HepG2 (cell line): ENCODE measurements at regions not wholly inside any gene's neighbourhood (a gene's known extent, or its start where the extent isn't known, plus 50 kb on each side); places are given as distances from the start of the nearest gene placed in this dataset.

Experiments used
- ATF7 ChIP-seq, 2 experiments: fragments of 450-650 bp in 1 of 2; sonication (generic) in 1 of 2; formaldehyde crosslinking in 1 of 2; IDR thresholded peaks; 2 replicates each; pipeline versions ENCODE4 v1.4.0 to v1.6.1; 2016 to 2020; ENCODE audit warnings: antibody characterized with exemption in 1 of 2, mild to moderate bottlenecking in 1 of 2, missing genetic modification reagents in 1 of 2
- EP300 ChIP-seq, 3 experiments: sonication (generic) in 1 of 3; formaldehyde crosslinking in 1 of 3; IDR thresholded peaks; 2 replicates each; pipeline versions ENCODE4 v1.5.1 to v1.6.1; 2011 to 2020; ENCODE audit warnings: low read depth in 2 of 3, low read length in 2 of 3, borderline replicate concordance in 1 of 3, improper control_type of control experiment in 1 of 3, mild to moderate bottlenecking in 1 of 3, missing genetic modification reagents in 1 of 3, moderate library complexity in 1 of 3
- MAFK ChIP-seq, 2 experiments: IDR thresholded peaks in 1 of 2; conservative IDR thresholded peaks in 1 of 2; 2 replicates each; pipeline ENCODE4 v1.6.1; 2011; ENCODE audit warnings: improper control_type of control experiment in 2 of 2, low read length in 2 of 2
- MTERF4 ChIP-seq: sonication (generic); formaldehyde crosslinking; IDR thresholded peaks from 2 replicates; pipeline ENCODE4 v1.8.0; 2023; ENCODE audit warnings: mild to moderate bottlenecking, missing genetic modification reagents
- NCOR1 ChIP-seq: fragments of 200-600 bp; sonication (generic); IDR thresholded peaks from 2 replicates; pipeline ENCODE4 v1.7.0; 2017; ENCODE audit warnings: antibody characterized with exemption, low read length, borderline replicate concordance
- PCBP1 ChIP-seq: fragments of 200-400 bp; formaldehyde crosslinking; IDR thresholded peaks from 2 replicates; pipeline ENCODE4 v1.6.1; 2017; ENCODE audit warnings: mild to moderate bottlenecking, low read depth, low read length, borderline replicate concordance
- POLR2G ChIP-seq: fragments of 200-400 bp; formaldehyde crosslinking; IDR thresholded peaks from 2 replicates; pipeline ENCODE4 v1.6.1; 2018; ENCODE audit warnings: mild to moderate bottlenecking, low read depth, low read length, moderate library complexity
- REPIN1 ChIP-seq: sonication (generic); formaldehyde crosslinking; IDR thresholded peaks from 2 replicates; pipeline ENCODE4 v1.8.0; 2022; ENCODE audit warnings: missing genetic modification reagents, low read depth, mild to moderate bottlenecking, borderline replicate concordance
- SP2 ChIP-seq: sonication (generic); formaldehyde crosslinking; IDR thresholded peaks from 2 replicates; pipeline ENCODE4 v1.5.1; 2020; ENCODE audit warnings: mild to moderate bottlenecking, missing genetic modification reagents
- THAP9 ChIP-seq: sonication (generic); formaldehyde crosslinking; IDR thresholded peaks from 2 replicates; pipeline ENCODE4; 2020; ENCODE audit warnings: missing genetic modification reagents, mild to moderate bottlenecking, borderline replicate concordance
- ZNF264 ChIP-seq: sonication (generic); formaldehyde crosslinking; IDR thresholded peaks from 2 replicates; pipeline ENCODE4 v1.4.0; 2020; ENCODE audit warnings: missing genetic modification reagents
- TF ChIP-seq, protein P1 (sequence below): sonication (generic); formaldehyde crosslinking; IDR thresholded peaks from 2 replicates; pipeline ENCODE4 v1.5.1; 2020; ENCODE audit warnings: mild to moderate bottlenecking, missing genetic modification reagents, moderate library complexity
- TF ChIP-seq, protein P2 (sequence below): sonication (generic); formaldehyde crosslinking; IDR thresholded peaks from 2 replicates; pipeline ENCODE4 v1.4.0; 2020; ENCODE audit warnings: mild to moderate bottlenecking, low read depth, missing genetic modification reagents

DNA sequence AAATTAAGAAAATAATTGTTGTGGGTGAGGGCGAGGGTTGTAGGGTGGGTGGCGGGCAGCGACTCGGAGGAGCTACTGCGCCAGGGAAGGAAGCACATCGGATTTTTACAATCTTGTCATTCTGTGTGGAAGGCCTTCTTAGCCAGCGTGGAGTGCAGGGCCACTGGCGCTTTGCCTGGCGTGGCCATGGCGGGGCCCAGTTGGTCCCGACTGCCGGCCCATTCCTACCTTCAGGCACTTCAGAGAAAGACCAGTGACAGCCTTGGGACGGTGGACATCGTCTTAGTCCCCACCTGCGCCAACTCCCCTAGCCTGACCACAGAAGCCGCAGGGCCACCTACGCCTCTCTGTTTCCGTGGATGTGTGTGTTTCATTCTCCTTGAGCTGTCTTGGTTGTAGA lies 136.9 kb upstream of the NEGR1 start (continued):
- TF ChIP-seq, protein P1, sequence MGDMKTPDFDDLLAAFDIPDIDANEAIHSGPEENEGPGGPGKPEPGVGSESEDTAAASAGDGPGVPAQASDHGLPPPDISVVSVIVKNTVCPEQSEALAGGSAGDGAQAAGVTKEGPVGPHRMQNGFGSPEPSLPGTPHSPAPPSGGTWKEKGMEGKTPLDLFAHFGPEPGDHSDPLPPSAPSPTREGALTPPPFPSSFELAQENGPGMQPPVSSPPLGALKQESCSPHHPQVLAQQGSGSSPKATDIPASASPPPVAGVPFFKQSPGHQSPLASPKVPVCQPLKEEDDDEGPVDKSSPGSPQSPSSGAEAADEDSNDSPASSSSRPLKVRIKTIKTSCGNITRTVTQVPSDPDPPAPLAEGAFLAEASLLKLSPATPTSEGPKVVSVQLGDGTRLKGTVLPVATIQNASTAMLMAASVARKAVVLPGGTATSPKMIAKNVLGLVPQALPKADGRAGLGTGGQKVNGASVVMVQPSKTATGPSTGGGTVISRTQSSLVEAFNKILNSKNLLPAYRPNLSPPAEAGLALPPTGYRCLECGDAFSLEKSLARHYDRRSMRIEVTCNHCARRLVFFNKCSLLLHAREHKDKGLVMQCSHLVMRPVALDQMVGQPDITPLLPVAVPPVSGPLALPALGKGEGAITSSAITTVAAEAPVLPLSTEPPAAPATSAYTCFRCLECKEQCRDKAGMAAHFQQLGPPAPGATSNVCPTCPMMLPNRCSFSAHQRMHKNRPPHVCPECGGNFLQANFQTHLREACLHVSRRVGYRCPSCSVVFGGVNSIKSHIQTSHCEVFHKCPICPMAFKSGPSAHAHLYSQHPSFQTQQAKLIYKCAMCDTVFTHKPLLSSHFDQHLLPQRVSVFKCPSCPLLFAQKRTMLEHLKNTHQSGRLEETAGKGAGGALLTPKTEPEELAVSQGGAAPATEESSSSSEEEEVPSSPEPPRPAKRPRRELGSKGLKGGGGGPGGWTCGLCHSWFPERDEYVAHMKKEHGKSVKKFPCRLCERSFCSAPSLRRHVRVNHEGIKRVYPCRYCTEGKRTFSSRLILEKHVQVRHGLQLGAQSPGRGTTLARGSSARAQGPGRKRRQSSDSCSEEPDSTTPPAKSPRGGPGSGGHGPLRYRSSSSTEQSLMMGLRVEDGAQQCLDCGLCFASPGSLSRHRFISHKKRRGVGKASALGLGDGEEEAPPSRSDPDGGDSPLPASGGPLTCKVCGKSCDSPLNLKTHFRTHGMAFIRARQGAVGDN (CRISPR knock-in tag) = no peak
- TF ChIP-seq THAP9 (no peak), POLR2G (no peak), ZNF264 (CRISPR knock-in tag) (no peak), EP300 (IDR thresholded peaks at IDR 0.05; ENCODE audit: low read depth in 2 of 2, low read length in 2 of 2) (no peak), EP300 (CRISPR knock-in tag; IDR thresholded peaks at IDR 0.05; ENCODE audit: borderline replicate concordance) (no peak), SP2 (no peak), MTERF4 (CRISPR knock-in tag) (no peak), ATF7 (IDR thresholded peaks at IDR 0.05) (no peak), ATF7 (CRISPR knock-in tag; IDR thresholded peaks at IDR 0.05) (no peak), REPIN1 (CRISPR knock-in tag) (no peak), NCOR1 (no peak), PCBP1 (no peak), MAFK (conservative IDR thresholded peaks at IDR 0.05 in 1 of 2, IDR thresholded peaks at IDR 0.05 in 1 of 2; ENCODE audit: low read length in 2 of 2) (no peak)
- TF ChIP-seq, protein P2, sequence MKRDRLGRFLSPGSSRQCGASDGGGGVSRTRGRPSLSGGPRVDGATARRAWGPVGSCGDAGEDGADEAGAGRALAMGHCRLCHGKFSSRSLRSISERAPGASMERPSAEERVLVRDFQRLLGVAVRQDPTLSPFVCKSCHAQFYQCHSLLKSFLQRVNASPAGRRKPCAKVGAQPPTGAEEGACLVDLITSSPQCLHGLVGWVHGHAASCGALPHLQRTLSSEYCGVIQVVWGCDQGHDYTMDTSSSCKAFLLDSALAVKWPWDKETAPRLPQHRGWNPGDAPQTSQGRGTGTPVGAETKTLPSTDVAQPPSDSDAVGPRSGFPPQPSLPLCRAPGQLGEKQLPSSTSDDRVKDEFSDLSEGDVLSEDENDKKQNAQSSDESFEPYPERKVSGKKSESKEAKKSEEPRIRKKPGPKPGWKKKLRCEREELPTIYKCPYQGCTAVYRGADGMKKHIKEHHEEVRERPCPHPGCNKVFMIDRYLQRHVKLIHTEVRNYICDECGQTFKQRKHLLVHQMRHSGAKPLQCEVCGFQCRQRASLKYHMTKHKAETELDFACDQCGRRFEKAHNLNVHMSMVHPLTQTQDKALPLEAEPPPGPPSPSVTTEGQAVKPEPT (CRISPR knock-in tag) = no peak
